Rectal smooth muscle tissue (tissue), 1 donor: ENCODE measurements at regions not wholly inside any gene's neighbourhood (a gene's known extent, or its start where the extent isn't known, plus 50 kb on each side); places are given as distances from the start of the nearest gene placed in this dataset.

Source experiments
- H3K27ac ChIP-seq: one replicate; pipeline ENCODE4 v1.7.0; 2013; ENCODE audit warnings: low read depth, low read length, inconsistent platforms
- H3K27me3 ChIP-seq: one replicate; pipeline ENCODE4 v1.7.0; 2013; ENCODE audit warnings: low read length; ENCODE audit not compliant: control insufficient read depth, insufficient read depth
- H3K36me3 ChIP-seq: one replicate; pipeline ENCODE4 v1.7.0; 2013; ENCODE audit warnings: low read length; ENCODE audit not compliant: control insufficient read depth, insufficient read depth
- H3K4me1 ChIP-seq: one replicate; pipeline ENCODE4 v1.7.0; 2013; ENCODE audit warnings: low read length; ENCODE audit not compliant: control insufficient read depth, insufficient read depth
- H3K4me3 ChIP-seq: one replicate; pipeline ENCODE4 v1.7.0; 2013; ENCODE audit warnings: low read length
- H3K9ac ChIP-seq: one replicate; pipeline ENCODE4 v1.7.0; 2013; ENCODE audit warnings: low read length

GRCh38 chr15:46682969-46683791, 1034.1 kb upstream of the SEMA6D start:
- H3K4me1 ChIP-seq = no peaks in the 10 kb centered on the region
- H3K27ac ChIP-seq = no peak overlapping the region
- H3K9ac ChIP-seq = no peak overlapping the region
- no peaks in the 10 kb centered on the region for H3K27me3 ChIP-seq
- no peaks in the 10 kb centered on the region for H3K36me3 ChIP-seq
- no peak overlapping the region for H3K4me3 ChIP-seq

GRCh38 chr15:46685096-46685495, 1032.2 kb upstream of the SEMA6D start:
- no peaks in the 10 kb centered on the region for H3K27me3 ChIP-seq
- no peaks in the 10 kb centered on the region for H3K4me1 ChIP-seq
- no peaks in the 10 kb centered on the region for H3K36me3 ChIP-seq
- H3K4me3 ChIP-seq = no peak overlapping the region
- H3K27ac ChIP-seq = no peak overlapping the region
- no peak overlapping the region for H3K9ac ChIP-seq

GRCh38 chr15:46685681-46686080, 1031.6 kb upstream of the SEMA6D start:
- H3K4me3 ChIP-seq = no peak overlapping the region

GRCh38 chr15:46696281-46696680, 1021.0 kb upstream of the SEMA6D start:
- H3K9ac ChIP-seq = no peak overlapping the region
- no peak overlapping the region for H3K27ac ChIP-seq
- H3K4me3 ChIP-seq = no peak overlapping the region
- no peaks in the 10 kb centered on the region for H3K27me3 ChIP-seq
- no peaks in the 10 kb centered on the region for H3K36me3 ChIP-seq
- no peaks in the 10 kb centered on the region for H3K4me1 ChIP-seq

More at GRCh38 chr15:46685681-46686080, 1031.6 kb upstream of the SEMA6D start:
- H3K36me3 ChIP-seq = no peaks in the 10 kb centered on the region
- no peak overlapping the region for H3K27ac ChIP-seq
- H3K4me1 ChIP-seq = no peaks in the 10 kb centered on the region
- H3K27me3 ChIP-seq = no peaks in the 10 kb centered on the region
- H3K9ac ChIP-seq = no peak overlapping the region

DNA sequence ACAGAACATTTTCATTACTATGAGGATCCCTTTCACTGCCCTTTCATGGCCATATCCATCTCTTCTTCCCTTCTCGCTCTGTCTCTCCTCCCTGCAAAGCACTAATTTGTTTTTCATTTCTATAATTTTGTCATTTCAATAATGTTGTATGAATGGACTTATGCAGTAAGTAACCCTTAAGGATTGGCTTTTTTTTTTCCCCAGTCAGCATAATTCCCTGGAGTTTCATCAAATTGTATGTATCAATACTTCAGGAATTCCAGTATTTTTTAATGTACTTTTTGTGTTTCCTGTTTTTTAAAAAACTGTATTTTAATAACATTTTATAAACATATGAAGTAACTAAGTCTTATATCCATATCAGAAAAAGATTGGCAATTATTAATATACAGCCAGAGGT, 1016.0 kb upstream of the SEMA6D start:
- H3K36me3 ChIP-seq = no peaks in the 10 kb centered on the region
- H3K27ac ChIP-seq = no peak overlapping the region
- H3K4me3 ChIP-seq = no peak overlapping the region
- no peaks in the 10 kb centered on the region for H3K27me3 ChIP-seq
- H3K9ac ChIP-seq = no peak overlapping the region
- no peaks in the 10 kb centered on the region for H3K4me1 ChIP-seq

GRCh38 chr15:46701896-46702295, 1015.4 kb upstream of the SEMA6D start:
- no peaks in the 10 kb centered on the region for H3K27me3 ChIP-seq
- H3K9ac ChIP-seq = no peak overlapping the region
- H3K27ac ChIP-seq = no peak overlapping the region
- H3K36me3 ChIP-seq = no peaks in the 10 kb centered on the region
- H3K4me1 ChIP-seq = no peaks in the 10 kb centered on the region
- no peak overlapping the region for H3K4me3 ChIP-seq

DNA sequence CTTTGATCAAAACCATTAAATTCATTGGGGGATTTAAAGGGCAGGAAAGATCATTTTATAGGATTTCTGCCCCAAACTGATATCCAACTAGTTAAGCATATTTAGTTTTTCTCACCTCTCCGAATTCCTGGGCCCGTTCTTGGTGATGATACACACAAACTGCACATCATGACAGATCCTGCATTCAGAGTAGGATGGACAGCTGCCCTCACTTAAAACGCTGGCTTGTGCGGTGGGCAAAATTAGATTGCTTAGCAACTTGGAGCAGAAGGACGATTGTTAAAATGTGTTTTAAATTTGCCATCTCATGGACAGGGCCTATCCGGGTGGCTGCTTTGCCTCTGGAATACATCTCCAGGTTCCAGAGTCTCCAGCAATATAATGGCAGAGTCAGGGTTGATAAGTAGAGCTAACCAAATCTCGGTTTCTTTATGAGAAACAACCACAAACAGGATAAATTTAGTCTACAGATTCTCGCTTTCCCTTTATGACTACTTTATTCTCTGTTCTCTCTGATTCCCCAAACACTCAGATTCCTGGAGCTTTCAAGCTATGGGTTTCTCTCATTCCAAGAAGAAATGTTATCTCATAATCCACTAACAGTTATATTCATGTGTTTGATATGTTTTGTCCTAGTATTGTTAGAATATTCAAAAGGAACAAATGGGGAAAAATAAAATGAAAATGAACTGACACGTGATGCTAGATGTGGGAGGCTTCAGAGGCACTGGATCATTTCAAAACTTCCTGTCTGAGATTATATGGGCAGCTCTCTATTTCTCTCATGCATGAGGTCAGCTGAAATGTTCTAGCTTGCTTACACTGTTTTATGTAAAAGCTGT, 1014.1 kb upstream of the SEMA6D start:
- Histone ChIP-seq H3K36me3 (no peaks in the 10 kb centered on the region), H3K27ac (no peak overlapping the region), H3K27me3 (no peaks in the 10 kb centered on the region), H3K4me3 (no peak overlapping the region), H3K4me1 (no peaks in the 10 kb centered on the region), H3K9ac (no peak overlapping the region)

- Histone ChIP-seq H3K9ac (no peak overlapping the region), H3K27me3 (no peaks in the 10 kb centered on the region), H3K36me3 (no peaks in the 10 kb centered on the region), H3K4me1 (no peaks in the 10 kb centered on the region), H3K27ac (peak overlapping the region; percentile 10), H3K4me3 (no peak overlapping the region)
Observed at GRCh38 chr15:46703871-46704637, 1013.3 kb upstream of the SEMA6D start.

GRCh38 chr15:46707452-46707851, 1009.9 kb upstream of the SEMA6D start:
- H3K36me3 ChIP-seq = no peaks in the 10 kb centered on the region
- H3K27me3 ChIP-seq = no peaks in the 10 kb centered on the region
- no peak overlapping the region for H3K27ac ChIP-seq
- no peak overlapping the region for H3K9ac ChIP-seq
- H3K4me3 ChIP-seq = no peak overlapping the region
- H3K4me1 ChIP-seq = no peaks in the 10 kb centered on the region

DNA sequence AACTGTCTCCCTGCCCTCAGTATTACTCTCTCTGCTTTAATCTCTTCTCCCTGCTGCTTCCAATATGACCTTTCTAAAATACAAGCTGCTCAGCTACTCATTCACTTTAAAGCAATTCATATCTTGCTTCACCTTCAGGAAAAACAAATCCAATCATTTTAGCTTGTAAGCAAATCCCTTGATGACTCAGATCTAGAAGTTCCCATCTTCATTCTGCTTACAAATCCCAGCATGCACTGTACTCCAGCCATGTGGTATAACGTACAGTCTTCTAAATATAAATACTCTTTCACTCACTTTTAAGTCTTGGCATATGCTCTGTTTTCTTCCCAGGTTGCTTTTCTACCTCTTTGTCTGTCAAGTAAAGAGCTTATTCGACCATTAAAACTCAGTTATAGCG, 1009.1 kb upstream of the SEMA6D start:
- no peak overlapping the region for H3K9ac ChIP-seq
- no peak overlapping the region for H3K27ac ChIP-seq
- H3K4me3 ChIP-seq = no peak overlapping the region
- H3K27me3 ChIP-seq = no peaks in the 10 kb centered on the region
- H3K36me3 ChIP-seq = no peaks in the 10 kb centered on the region
- H3K4me1 ChIP-seq = no peaks in the 10 kb centered on the region

- Histone ChIP-seq H3K36me3 (no peaks in the 10 kb centered on the region), H3K4me1 (no peaks in the 10 kb centered on the region), H3K9ac (no peak overlapping the region), H3K4me3 (no peak overlapping the region), H3K27ac (no peak overlapping the region), H3K27me3 (no peaks in the 10 kb centered on the region)
Observed at GRCh38 chr15:46709460-46710083, 1007.7 kb upstream of the SEMA6D start.
